ENCODE measurements at regions not wholly inside any gene's neighbourhood (a gene's known extent, or its start where the extent isn't known, plus 50 kb on each side); places are given as distances from the start of the nearest gene placed in this dataset.

GRCh38 chr5:163619273-163619934, 114.0 kb downstream of the MAT2B start:
- Histone ChIP-seq H3K27ac (no peak overlapping the region), H3K4me3 (no peak overlapping the region)

- Histone ChIP-seq H3K27ac (no peak overlapping the region), H3K4me3 (no peak overlapping the region)
These were observed 114.5 kb downstream of the MAT2B start for GRCh38 chr5:163619951-163620350.

DNA sequence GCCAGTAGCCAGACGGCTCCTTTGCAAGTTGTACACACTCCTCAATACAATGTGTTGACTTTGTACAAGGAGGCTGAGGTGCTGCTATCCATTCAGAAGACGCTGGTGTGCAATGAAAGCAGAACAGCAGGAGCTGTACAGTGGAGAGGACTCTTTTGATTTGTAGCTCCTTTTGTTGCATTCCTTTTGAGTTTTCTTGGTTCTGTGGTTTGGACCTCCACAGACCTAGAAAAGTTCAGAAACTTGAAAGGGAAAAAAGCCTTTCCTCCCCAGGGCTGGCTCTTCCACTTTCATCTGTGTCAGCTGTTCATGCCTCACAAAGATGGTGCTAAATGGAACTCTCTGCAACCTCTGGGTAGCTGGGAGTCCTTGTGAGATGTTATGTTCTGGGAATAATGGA, 117.4 kb downstream of the MAT2B start:
- no peak overlapping the region for H3K27ac ChIP-seq
- no peak overlapping the region for H3K4me3 ChIP-seq

DNA sequence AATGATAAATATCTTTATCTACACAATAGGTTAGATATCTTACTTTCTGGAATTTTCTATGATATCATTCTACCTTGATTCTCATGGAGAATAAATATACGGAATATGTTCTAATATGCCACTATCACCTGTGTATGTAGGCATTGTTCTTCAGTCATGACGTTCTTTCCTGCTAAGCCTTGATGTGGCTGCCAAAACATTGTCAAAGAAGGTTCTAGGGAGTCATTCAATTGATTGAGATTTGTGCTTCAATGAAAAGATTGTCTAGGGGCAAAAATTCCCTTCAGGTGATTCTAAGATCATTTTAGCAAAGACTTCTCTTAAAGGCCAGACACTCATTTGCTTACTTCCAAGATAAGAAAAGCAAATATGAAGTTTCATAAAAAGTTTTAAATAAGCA, 118.1 kb downstream of the MAT2B start:
- Histone ChIP-seq H3K27ac (no peak overlapping the region), H3K4me3 (no peak overlapping the region)

GRCh38 chr5:163623986-163624385, 118.6 kb downstream of the MAT2B start:
- Histone ChIP-seq H3K27ac (no peak overlapping the region), H3K4me3 (no peak overlapping the region)

GRCh38 chr5:163624431-163624830, 119.0 kb downstream of the MAT2B start:
- no peak overlapping the region for H3K27ac ChIP-seq

DNA sequence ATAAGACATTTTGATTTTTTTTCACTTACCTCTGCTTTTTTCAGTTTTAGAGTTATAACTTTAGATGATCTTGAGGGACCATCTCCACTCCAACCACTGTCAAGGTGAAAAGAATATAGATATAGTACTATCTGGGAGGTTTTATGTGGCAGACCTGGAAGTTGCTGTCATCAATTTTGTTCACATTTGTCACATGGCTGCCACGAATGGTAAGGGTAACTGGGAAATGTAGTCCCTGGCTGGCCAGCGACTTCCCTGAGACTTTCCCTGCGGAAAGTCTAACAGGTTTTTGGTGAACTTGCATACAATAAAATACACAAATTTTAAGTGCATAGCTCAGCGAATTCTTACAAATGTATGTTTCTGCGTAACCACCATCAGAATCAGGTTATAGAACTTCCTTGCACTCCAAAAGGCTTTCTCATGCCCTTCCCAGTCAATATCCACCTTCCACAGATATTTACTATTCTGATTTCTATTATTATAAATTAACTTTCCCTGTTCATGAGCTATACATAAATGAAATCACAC, 121.5 kb downstream of the MAT2B start:
- H3K4me3 ChIP-seq = no peak overlapping the region
- H3K27ac ChIP-seq = no peak overlapping the region

More at GRCh38 chr5:163624431-163624830, 119.0 kb downstream of the MAT2B start:
- no peak overlapping the region for H3K4me3 ChIP-seq

DNA sequence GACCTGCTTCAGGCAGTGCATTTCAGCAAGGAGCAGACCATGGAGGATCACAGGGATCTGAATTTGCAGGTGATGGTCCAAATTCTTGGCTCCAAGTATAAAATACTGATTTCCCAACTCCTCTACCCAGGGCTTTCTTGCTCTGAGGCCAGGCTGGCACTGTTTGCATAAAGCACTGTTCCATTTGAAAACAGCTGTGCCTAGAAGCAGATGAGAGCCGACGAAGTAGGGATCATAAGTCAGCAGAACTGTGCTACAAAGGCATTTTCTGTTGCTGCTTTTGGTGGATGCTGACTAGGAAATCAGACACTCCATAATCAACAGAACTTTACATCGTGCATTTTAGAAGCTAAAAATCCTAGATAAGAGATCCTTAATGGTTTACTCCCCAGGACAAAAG, 126.4 kb downstream of the MAT2B start:
- H3K4me3 ChIP-seq = no peak overlapping the region
- no peak overlapping the region for H3K27ac ChIP-seq

GRCh38 chr5:163633926-163634460, 128.6 kb downstream of the MAT2B start:
- no peak overlapping the region for H3K27ac ChIP-seq
- H3K4me3 ChIP-seq = no peak overlapping the region

GRCh38 chr5:163635631-163636030, 130.2 kb downstream of the MAT2B start:
- H3K4me3 ChIP-seq = no peak overlapping the region
- H3K27ac ChIP-seq = no peak overlapping the region

DNA sequence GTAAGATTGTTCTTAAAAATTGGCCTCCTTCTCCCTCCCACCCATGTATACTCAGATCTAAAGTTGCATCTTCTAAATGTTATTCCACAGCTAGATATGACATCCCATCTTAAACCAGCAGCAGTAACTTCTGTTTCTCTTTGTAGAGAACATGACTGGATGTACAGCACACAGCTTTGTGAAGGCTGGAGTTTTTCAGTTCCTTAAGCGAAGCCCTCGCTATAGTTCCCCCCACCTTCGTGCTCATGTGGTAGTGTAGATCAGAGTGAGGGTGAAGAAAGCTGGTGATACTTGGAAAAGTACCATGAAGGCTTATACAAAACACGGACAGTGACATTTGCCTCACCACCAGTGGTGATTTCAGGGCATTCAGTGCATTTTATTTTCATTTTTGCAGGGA, 137.5 kb downstream of the MAT2B start:
- no peak overlapping the region for H3K4me3 ChIP-seq
- H3K27ac ChIP-seq = no peak overlapping the region

DNA sequence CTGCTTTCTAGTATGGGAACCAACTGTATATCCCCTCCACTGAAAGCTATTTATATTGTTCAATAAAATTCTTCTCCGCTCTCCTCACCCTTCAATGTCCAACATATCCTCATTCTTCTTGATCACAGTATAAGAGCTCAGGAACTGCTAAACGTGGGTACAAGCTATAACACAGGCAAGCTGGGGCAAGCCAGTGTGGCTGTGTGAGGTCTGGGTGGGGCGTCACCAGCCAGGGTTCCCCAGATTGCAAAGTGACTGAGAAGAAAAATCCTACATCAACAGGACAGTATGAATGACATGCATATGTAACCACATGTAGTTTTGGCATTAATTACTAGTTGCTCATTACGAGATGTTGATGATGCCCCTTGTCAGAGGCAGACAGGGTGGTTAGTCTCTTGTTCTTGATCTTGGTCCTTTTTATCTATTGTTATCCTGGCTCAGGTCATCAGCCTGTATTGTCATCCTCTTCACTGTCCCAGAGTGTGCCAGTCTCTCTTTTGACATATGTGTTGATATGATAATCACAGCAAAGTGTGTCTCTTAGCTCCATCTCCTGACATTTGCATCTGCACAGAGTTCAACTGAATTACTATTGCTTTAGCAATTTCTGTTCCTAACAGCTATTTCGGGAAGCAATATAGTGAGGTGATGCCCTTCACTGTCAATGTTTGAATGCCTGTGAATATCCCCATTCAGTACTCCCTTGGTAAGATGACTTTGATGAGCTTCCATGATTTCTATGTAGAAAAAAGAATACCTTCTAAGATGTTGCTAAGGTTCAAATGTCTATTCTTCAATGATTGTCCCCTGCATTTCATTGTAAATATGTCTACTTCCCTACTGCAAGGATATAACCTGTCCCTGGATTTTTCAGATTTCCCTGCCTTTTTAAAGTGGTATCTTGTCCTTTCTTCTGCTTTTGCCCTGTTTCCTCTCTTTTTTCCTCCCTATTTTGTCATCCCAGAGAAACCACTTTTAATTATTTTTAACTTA, 140.3 kb downstream of the MAT2B start:
- no peak overlapping the region for H3K4me3 ChIP-seq
- H3K27ac ChIP-seq = no peak overlapping the region

DNA sequence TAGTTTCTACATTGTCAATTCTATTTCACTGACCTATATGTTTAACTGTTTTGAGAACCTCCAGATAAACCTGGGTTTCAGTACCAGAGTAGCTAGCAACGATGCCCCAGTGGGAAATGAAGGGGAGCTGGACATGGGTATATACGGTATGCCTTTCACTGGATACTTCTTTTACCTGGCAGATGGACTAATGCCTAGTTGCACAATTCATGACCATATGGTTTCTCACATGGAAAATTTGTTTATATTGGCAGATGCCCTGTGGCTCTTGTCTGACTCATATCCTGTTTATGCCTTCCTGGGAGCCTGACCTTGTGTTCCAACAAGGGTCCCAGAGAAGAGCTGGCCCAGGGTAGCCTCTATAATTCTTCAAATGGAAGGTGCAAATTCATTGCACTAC, 144.1 kb downstream of the MAT2B start:
- Histone ChIP-seq H3K4me3 (no peak overlapping the region), H3K27ac (no peak overlapping the region)

DNA sequence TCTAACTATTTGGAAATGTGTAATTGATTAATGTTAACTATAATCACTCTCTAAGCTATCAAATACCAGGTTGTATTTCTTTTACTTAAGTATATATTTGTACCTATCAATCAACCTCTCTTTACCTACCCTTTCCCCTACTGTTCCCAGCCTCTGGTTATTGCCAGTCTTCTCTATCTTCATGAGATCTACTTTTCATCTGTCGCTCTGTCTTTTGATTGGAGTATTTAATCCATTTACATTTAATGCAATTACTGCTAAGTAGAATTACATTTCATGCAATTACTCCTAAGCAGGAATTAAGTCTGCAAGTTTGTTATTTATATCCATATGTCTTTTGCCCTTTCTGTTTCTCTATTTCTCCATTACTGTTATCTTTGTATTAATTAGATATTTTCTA, 148.1 kb downstream of the MAT2B start:
- H3K27ac ChIP-seq = no peak overlapping the region
- H3K4me3 ChIP-seq = no peak overlapping the region

DNA sequence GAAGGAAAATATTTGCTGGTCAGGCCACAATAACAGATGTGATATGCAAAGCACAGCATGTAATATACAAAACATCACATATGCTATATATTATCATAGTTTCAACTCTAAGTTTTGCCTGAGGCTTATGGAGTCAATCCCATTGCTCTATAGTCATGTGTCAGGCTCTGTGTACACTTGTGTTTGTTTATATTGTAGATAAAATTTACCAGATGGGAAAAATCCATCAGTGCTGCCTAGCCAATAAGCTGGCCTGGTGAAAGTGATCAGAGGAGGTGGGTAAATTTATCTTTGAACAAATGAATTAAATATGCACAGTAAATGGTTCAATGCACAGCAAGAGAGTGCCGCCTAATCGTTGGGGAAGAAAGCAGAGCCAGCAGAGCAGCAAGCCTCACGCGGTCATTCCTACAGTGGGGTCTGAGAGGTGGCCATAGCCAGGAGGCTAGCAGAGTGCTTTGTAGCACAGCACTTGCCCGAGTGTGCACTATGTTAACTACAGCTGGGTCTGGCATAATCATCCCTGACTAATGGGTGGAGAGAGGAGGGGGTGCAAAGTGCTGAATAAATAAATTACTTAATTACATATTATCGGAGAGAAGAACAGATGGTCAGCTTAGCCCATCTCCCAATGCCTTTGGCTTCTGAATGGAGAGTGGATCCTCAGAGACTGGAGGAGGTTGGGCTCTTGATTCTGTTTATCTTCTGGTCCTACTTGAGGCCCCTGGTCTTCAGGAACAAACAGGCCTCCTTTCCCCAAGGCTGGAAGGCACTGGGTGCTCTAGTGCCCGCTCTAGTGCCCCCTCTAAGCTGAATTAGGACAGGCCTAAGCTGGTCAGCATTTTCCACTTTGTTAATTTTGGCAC, 153.5 kb downstream of the MAT2B start:
- Histone ChIP-seq H3K4me3 (no peak overlapping the region), H3K27ac (no peak overlapping the region)

DNA sequence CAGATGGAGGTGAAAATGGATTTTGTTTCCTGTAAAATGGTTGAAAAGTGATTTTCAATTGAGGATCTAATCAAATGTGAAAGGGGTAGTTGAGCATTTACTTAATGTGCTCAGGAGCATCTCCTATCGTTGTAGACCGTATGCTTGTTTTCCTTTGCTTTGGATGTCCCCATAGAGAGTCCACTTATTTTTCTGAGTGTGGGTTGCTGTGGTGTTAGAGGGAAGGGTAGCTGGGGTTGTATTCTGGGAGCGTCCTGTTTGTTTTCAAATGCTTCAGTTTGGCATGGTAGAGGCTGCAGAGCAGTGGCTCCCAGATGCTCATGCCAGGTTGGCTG, 154.1 kb downstream of the MAT2B start:
- Histone ChIP-seq H3K4me3 (no peak overlapping the region), H3K27ac (no peak overlapping the region)

DNA sequence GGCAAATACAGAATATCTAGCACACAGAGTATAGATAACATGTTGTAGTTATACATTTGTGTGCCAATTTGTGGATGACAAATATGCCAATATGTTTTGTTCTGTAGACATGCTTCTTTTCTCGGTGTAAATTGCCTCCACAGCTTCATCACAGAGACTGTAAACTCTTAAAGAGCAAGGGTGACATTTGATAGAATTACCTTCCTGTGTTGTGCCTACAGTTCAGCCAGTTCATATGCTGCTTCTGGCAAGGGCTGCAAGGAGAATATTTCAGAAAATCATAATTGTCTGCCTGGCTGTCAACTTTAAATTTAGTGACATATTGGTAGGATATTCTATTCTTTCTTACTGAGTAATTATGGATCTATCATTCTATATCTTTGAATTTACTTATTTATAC, 155.1 kb downstream of the MAT2B start:
- Histone ChIP-seq H3K27ac (no peak overlapping the region), H3K4me3 (no peak overlapping the region)

GRCh38 chr5:163661360-163661759, 155.9 kb downstream of the MAT2B start:
- Histone ChIP-seq H3K4me3 (no peak overlapping the region), H3K27ac (no peak overlapping the region)

GRCh38 chr5:163670036-163670435, 164.6 kb downstream of the MAT2B start:
- no peak overlapping the region for H3K4me3 ChIP-seq
- H3K27ac ChIP-seq = no peak overlapping the region

DNA sequence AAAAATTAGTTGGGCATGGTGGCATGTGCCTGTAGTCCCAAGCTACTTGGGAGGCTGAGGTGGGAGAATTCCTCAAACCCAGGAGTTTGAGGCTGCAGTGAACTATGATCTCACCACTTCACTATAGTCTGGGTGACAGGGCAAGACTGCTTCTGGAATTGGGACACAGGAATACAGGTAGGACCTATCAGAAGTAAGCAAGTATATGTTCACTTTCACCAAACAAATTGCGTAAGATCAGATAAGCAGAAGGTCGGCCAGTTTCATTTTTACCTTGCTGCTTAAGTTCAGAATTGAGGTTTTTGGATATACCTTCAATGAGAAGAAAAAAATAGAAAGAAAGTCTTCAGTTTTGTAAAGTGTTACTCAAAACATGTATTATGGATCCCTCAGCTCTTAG, 171.7 kb downstream of the MAT2B start:
- Histone ChIP-seq H3K4me3 (no peak overlapping the region), H3K27ac (no peak overlapping the region)
